Muscle of leg (tissue), 3 donors: ENCODE measurements at regions not wholly inside any gene's neighbourhood (a gene's known extent, or its start where the extent isn't known, plus 50 kb on each side); places are given as distances from the start of the nearest gene placed in this dataset.

Source experiments
- DNase-seq: peaks from one replicate; pipeline ENCODE4 v3.0.0; 2013
- H3K27ac ChIP-seq: one replicate; pipeline ENCODE4 v1.5.1; 2013; ENCODE audit warnings: mild to moderate bottlenecking, low read length, control low read depth
- H3K27me3 ChIP-seq: one replicate; pipeline ENCODE4 v1.6.1; 2013; ENCODE audit warnings: low read length; ENCODE audit not compliant: control insufficient read depth, insufficient read depth
- H3K36me3 ChIP-seq: one replicate; pipeline ENCODE4 v1.6.1; 2013; ENCODE audit warnings: low read length; ENCODE audit not compliant: control insufficient read depth, insufficient read depth
- H3K4me1 ChIP-seq: one replicate; pipeline ENCODE4 v1.6.1; 2013; ENCODE audit warnings: low read length; ENCODE audit not compliant: control insufficient read depth, insufficient read depth
- H3K4me3 ChIP-seq: one replicate; pipeline ENCODE4 v1.5.1; 2013; ENCODE audit warnings: low read length, control low read depth
- H3K9me3 ChIP-seq: replicated peaks from 2 replicates; pipeline ENCODE4 v1.6.1; 2013; ENCODE audit warnings: low read depth, low read length; ENCODE audit not compliant: control insufficient read depth
- WGBS: methylation state at CpG from one replicate; pipeline ENCODE4 v1.1.5; 2013; ENCODE audit warnings: missing lambda C conversion rate; ENCODE audit not compliant: insufficient coverage; 5-methylcytosine and 5-hydroxymethylcytosine counted together

- Histone ChIP-seq H3K27ac (no peak overlapping the region), H3K27me3 (no peaks in the 10 kb centered on the region), H3K4me3 (no peak overlapping the region), H3K4me1 (no peaks in the 10 kb centered on the region), H3K9me3 (no peaks in the 10 kb centered on the region), H3K36me3 (no peaks in the 10 kb centered on the region)
- WGBS, result no CpG with 5 or more reads among the region's 2 CpGs
- no peak for DNase-seq
Measured at GRCh38 chr11:23398052-23398451, 537.8 kb upstream of the CCDC179 start.

- H3K27me3 ChIP-seq, result no peaks in the 10 kb centered on the region
- H3K9me3 ChIP-seq, result peaks cover 11% of the 10 kb centered on the region
- H3K4me1 ChIP-seq, result no peaks in the 10 kb centered on the region
- H3K36me3 ChIP-seq, result no peaks in the 10 kb centered on the region
- H3K27ac ChIP-seq, result no peak overlapping the region
- no peak for DNase-seq
- WGBS, result 91% methylated on average over 17 of the region's 25 CpGs
- no peak overlapping the region for H3K4me3 ChIP-seq
Measured at GRCh38 chr11:23399995-23400394, 539.7 kb upstream of the CCDC179 start.

GRCh38 chr11:23403210-23404185, 543.2 kb upstream of the CCDC179 start:
- no peak for DNase-seq
- no peak overlapping the region for H3K4me3 ChIP-seq
- H3K36me3 ChIP-seq, result no peaks in the 10 kb centered on the region
- peaks cover 25% of the 10 kb centered on the region for H3K9me3 ChIP-seq
- WGBS, result 97% methylated on average over 43 of the region's 53 CpGs
- no peak overlapping the region for H3K27ac ChIP-seq
- H3K27me3 ChIP-seq, result no peaks in the 10 kb centered on the region
- no peaks in the 10 kb centered on the region for H3K4me1 ChIP-seq

GRCh38 chr11:23404225-23405160, 544.2 kb upstream of the CCDC179 start:
- peaks cover 25% of the 10 kb centered on the region for H3K9me3 ChIP-seq
- H3K36me3 ChIP-seq, result no peaks in the 10 kb centered on the region
- H3K4me1 ChIP-seq, result no peaks in the 10 kb centered on the region
- H3K4me3 ChIP-seq, result no peak overlapping the region
- H3K27me3 ChIP-seq, result no peaks in the 10 kb centered on the region
- WGBS, result 97% methylated on average over 41 of the region's 41 CpGs
- no peak for DNase-seq
- H3K27ac ChIP-seq, result no peak overlapping the region

- no peak for DNase-seq
- Histone ChIP-seq H3K9me3 (peaks cover 25% of the 10 kb centered on the region), H3K36me3 (no peaks in the 10 kb centered on the region), H3K27me3 (no peaks in the 10 kb centered on the region), H3K4me3 (no peak overlapping the region), H3K27ac (no peak overlapping the region), H3K4me1 (no peaks in the 10 kb centered on the region)
- 96% methylated on average over 28 of the region's 33 CpGs for WGBS
Measured at GRCh38 chr11:23405350-23405937, 545.2 kb upstream of the CCDC179 start.

GRCh38 chr11:23406131-23406819, 546.0 kb upstream of the CCDC179 start:
- no peaks in the 10 kb centered on the region for H3K27me3 ChIP-seq
- no peak overlapping the region for H3K4me3 ChIP-seq
- H3K36me3 ChIP-seq, result no peaks in the 10 kb centered on the region
- DNase-seq, result no peak
- peaks cover 25% of the 10 kb centered on the region for H3K9me3 ChIP-seq
- WGBS, result 87% methylated on average over 20 of the region's 23 CpGs
- no peaks in the 10 kb centered on the region for H3K4me1 ChIP-seq
- no peak overlapping the region for H3K27ac ChIP-seq

GRCh38 chr11:23413057-23413456, 552.8 kb upstream of the CCDC179 start:
- no peak overlapping the region for H3K4me3 ChIP-seq
- no peaks in the 10 kb centered on the region for H3K4me1 ChIP-seq
- no peaks in the 10 kb centered on the region for H3K27me3 ChIP-seq
- no peak for DNase-seq
- H3K9me3 ChIP-seq, result no peaks in the 10 kb centered on the region
- no peaks in the 10 kb centered on the region for H3K36me3 ChIP-seq
- WGBS, result no CpG with 5 or more reads among the region's 1 CpG
- H3K27ac ChIP-seq, result no peak overlapping the region

- peak; percentile 40 for DNase-seq
- Histone ChIP-seq H3K4me1 (no peaks in the 10 kb centered on the region), H3K36me3 (no peaks in the 10 kb centered on the region), H3K27me3 (no peaks in the 10 kb centered on the region), H3K4me3 (no peak overlapping the region), H3K27ac (no peak overlapping the region), H3K9me3 (no peaks in the 10 kb centered on the region)
- WGBS, result no CpG with 5 or more reads among the region's 4 CpGs
Measured at GRCh38 chr11:23423104-23423503, 562.8 kb upstream of the CCDC179 start.

- Histone ChIP-seq H3K36me3 (no peaks in the 10 kb centered on the region), H3K27ac (no peak overlapping the region), H3K9me3 (no peaks in the 10 kb centered on the region), H3K4me3 (no peak overlapping the region), H3K4me1 (no peaks in the 10 kb centered on the region), H3K27me3 (no peaks in the 10 kb centered on the region)
- no peak for DNase-seq
- WGBS, result 43% methylated on average over 1 of the region's 3 CpGs
Measured at GRCh38 chr11:23423656-23424055, 563.4 kb upstream of the CCDC179 start.
